CD4-positive, alpha-beta T cell treated with Interleukin-6 for 4 hours (primary cell): ENCODE measurements at regions not wholly inside any gene's neighbourhood (a gene's known extent, or its start where the extent isn't known, plus 50 kb on each side); places are given as distances from the start of the nearest gene placed in this dataset.

ENCODE experiments used
- DNase-seq: peaks from one replicate; pipeline ENCODE4 v3.0.0-alpha.2; 2020; ENCODE audit warnings: mixed read lengths

- DNase-seq, result no peak
Measured at GRCh38 chr12:3947781-3948180, 74.6 kb upstream of the PARP11 start.

- no peak for DNase-seq
Measured at GRCh38 chr12:3945671-3946070, 72.5 kb upstream of the PARP11 start.

GRCh38 chr12:3944620-3945019 is 71.4 kb upstream of the PARP11 start:
- DNase-seq, result no peak

GRCh38 chr12:3938042-3938544 is 64.9 kb upstream of the PARP11 start:
- no peak for DNase-seq

- DNase-seq, result peak; percentile 34
Measured at GRCh38 chr12:3935078-3935477, 61.9 kb upstream of the PARP11 start.

- DNase-seq, result no peak
Measured at GRCh38 chr12:3933819-3934192, 60.6 kb upstream of the PARP11 start.

GRCh38 chr12:3933074-3933818 is 60.0 kb upstream of the PARP11 start:
- peak; percentile 50 for DNase-seq

- no peak for DNase-seq
Measured at GRCh38 chr12:3931776-3932175, 58.6 kb upstream of the PARP11 start.

GRCh38 chr12:3931206-3931605 is 58.0 kb upstream of the PARP11 start:
- DNase-seq, result peak; percentile 59

- DNase-seq, result no peak
Measured at GRCh38 chr12:3929875-3930615, 56.8 kb upstream of the PARP11 start.

- DNase-seq, result no peak
Measured at GRCh38 chr12:3928538-3929184, 55.5 kb upstream of the PARP11 start.

- no peak for DNase-seq
Measured at GRCh38 chr12:3925621-3926020, 52.4 kb upstream of the PARP11 start.

- no peak for DNase-seq
Measured at GRCh38 chr12:3924761-3925160, 51.6 kb upstream of the PARP11 start.

- no peak for DNase-seq
Measured at GRCh38 chr12:3923021-3923420, 49.8 kb upstream of the PARP11 start.
